ENCODE measurements at regions not wholly inside any gene's neighbourhood (a gene's known extent, or its start where the extent isn't known, plus 50 kb on each side); places are given as distances from the start of the nearest gene placed in this dataset.

DNA sequence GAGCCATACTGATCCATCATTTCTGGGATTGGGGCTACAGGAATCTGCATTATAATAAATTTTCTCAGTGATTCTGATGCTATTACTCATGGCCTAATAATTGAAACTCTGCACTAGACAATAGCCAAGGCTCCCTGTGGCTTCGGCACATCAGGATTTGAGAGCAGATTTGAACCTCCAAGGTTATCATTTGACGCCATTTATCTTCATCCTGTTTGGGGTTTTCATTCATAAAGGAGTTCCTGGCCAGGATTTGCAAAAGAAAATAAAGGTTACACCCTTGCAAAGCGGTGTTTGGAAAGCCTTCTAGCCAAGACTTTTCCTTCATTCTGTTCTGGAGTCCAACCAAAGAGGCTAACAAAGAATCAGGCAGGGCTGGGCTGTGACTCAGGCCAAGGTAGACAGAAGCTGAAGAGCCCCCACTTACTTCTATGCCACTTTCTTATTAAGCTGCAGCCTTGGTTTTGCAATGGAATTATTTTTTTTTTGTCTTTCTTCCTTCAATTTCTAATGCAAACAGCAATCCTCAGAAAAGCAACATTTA is 330.1 kb downstream of the DHX35 start:
- TF ChIP-seq POLR2AphosphoS5 (IDR thresholded peaks at IDR 0.05) (no peak), POLR2A (IDR thresholded peaks at IDR 0.05) (no peak), CTCF (IDR thresholded peaks at IDR 0.05) (no peak)
